A549 (cell line): ENCODE measurements at regions not wholly inside any gene's neighbourhood (a gene's known extent, or its start where the extent isn't known, plus 50 kb on each side); places are given as distances from the start of the nearest gene placed in this dataset.

Experiments
- ATAC-seq, 2 experiments: fragments of 200-7000 bp in 1 of 2; fragments of >200 bp in 1 of 2; cut with Nextera tagmentation in 1 of 2; cut with Tn5 transposase in 1 of 2; 3 replicates each; pipeline versions ENCODE4 v1.8.0 to v1.9.1; 2018 to 2020; ENCODE audit warnings: mild to moderate bottlenecking in 1 of 2, moderate library complexity in 1 of 2
- CTCF ChIA-PET: fragments of 300-600 bp; sonication (Branson Sonifier 250); formaldehyde crosslinking; extraction: SDS; loops from one replicate; lab custom pipeline; 2021; ENCODE audit warnings: antibody characterized with exemption, inconsistent platforms; lab: Yijun Ruan, JAX
- POLR2A ChIA-PET: fragments of 350-600 bp; formaldehyde crosslinking; extraction: SDS; loops from one replicate; lab custom pipeline; 2021; ENCODE audit warnings: antibody characterized with exemption, inconsistent platforms; lab: Yijun Ruan, JAX
- DNase-seq, 2 experiments: peaks; one replicate each; pipeline versions ENCODE4 v3.0.0 to v3.0.0-alpha.2; 2011 to 2016; ENCODE audit warnings: low read depth in 1 of 2, low spot score in 1 of 2
- FAIRE-seq: peaks from 2 replicates; lab custom pipeline; 2011; peaks lifted over from hg19 to GRCh38; lab: Jason Lieb, UNC
- H3K27ac ChIP-seq, 2 experiments: fragments of >200 bp; sonication (Bioruptor Twin); formaldehyde crosslinking; 3 replicates each; pipeline ENCODE4 v1.5.1; 2016 to 2017
- H3K4me1 ChIP-seq: fragments of >200 bp; sonication (Bioruptor Twin); formaldehyde crosslinking; 3 replicates; pipeline ENCODE4 v1.6.1; 2016
- H3K4me2 ChIP-seq: fragments of >200 bp; sonication (Bioruptor Twin); formaldehyde crosslinking; 3 replicates; pipeline ENCODE4 v1.6.1; 2016
- H3K4me3 ChIP-seq: fragments of >200 bp; sonication (Bioruptor Twin); formaldehyde crosslinking; 3 replicates; pipeline ENCODE4 v1.5.1; 2016
- H3K9me3 ChIP-seq: fragments of >200 bp; sonication (Bioruptor Twin); formaldehyde crosslinking; 3 replicates; pipeline ENCODE4 v1.6.1; 2016
- ATOH8 ChIP-seq: fragments of 250-450 bp; sonication (Bioruptor Pico); IDR thresholded peaks from 2 replicates; pipeline ENCODE4 v1.5.0; 2020; ENCODE audit warnings: low read depth, mild to moderate bottlenecking, moderate library complexity
- CBX8 ChIP-seq: fragments of 200-600 bp; sonication (generic); IDR thresholded peaks from 2 replicates; pipeline ENCODE4 v1.6.1; 2016
- CHD2 ChIP-seq: fragments of 150-350 bp; IDR thresholded peaks from 2 replicates; pipeline ENCODE4 v1.6.1; 2014; ENCODE audit warnings: low read length; ENCODE audit not compliant: partially characterized antibody
- CTCF ChIP-seq: fragments of >200 bp; sonication (Bioruptor Twin); formaldehyde crosslinking; IDR thresholded peaks from 3 replicates; pipeline ENCODE4 v1.5.1; 2016
- EHMT2 ChIP-seq: fragments of 200-600 bp; sonication (generic); IDR thresholded peaks from 2 replicates; pipeline ENCODE4 v1.6.1; 2016; ENCODE audit warnings: antibody characterized with exemption, low read depth, mild to moderate bottlenecking, moderate library complexity
- ELK1 ChIP-seq: fragments of 150-350 bp; IDR thresholded peaks from 2 replicates; pipeline ENCODE4 v1.6.1; 2014; ENCODE audit warnings: low read depth, mild to moderate bottlenecking, low read length
- EP300 ChIP-seq, 2 experiments: fragments of >200 bp; sonication (Bioruptor Twin); formaldehyde crosslinking; IDR thresholded peaks; 2 replicates in 1 of 2; 3 replicates in 1 of 2; pipeline ENCODE4 v1.6.1; 2016 to 2017
- FOXS1 ChIP-seq: fragments of 250-450 bp; sonication (Bioruptor Pico); IDR thresholded peaks from 2 replicates; pipeline ENCODE4 v1.5.0; 2020; ENCODE audit warnings: mild to moderate bottlenecking, moderate library complexity
- HEYL ChIP-seq: fragments of 250-450 bp; sonication (Bioruptor Pico); IDR thresholded peaks from 2 replicates; pipeline ENCODE4 v1.8.0; 2021; ENCODE audit warnings: mild to moderate bottlenecking, moderate library complexity
- JUNB ChIP-seq: fragments of >200 bp; sonication (Bioruptor Twin); formaldehyde crosslinking; IDR thresholded peaks from 2 replicates; pipeline ENCODE4 v1.6.1; 2016
- KDM5A ChIP-seq: fragments of 200-600 bp; sonication (generic); IDR thresholded peaks from 2 replicates; pipeline ENCODE4 v1.6.1; 2016; ENCODE audit warnings: antibody characterized with exemption, mild to moderate bottlenecking
- MAX ChIP-seq: IDR thresholded peaks from 2 replicates; pipeline ENCODE4 v1.6.1; 2012
- NFE2L2 ChIP-seq: fragments of 150-350 bp; conservative IDR thresholded peaks from 2 replicates; pipeline ENCODE4 v1.6.1; 2014; ENCODE audit warnings: low read length
- NPAS2 ChIP-seq: fragments of 250-450 bp; sonication (Bioruptor Pico); IDR thresholded peaks from 2 replicates; pipeline ENCODE4 v1.8.0; 2022; ENCODE audit warnings: mild to moderate bottlenecking, moderate library complexity, borderline replicate concordance
- PBX3 ChIP-seq: IDR thresholded peaks from 2 replicates; pipeline ENCODE4 v1.6.1; 2012
- PHF8 ChIP-seq: fragments of 200-600 bp; sonication (generic); IDR thresholded peaks from 2 replicates; pipeline ENCODE4 v1.6.1; 2016; ENCODE audit warnings: low read depth, mild to moderate bottlenecking, antibody characterized with exemption, moderate library complexity, borderline replicate concordance
- RCOR1 ChIP-seq: fragments of 150-350 bp; IDR thresholded peaks from 2 replicates; pipeline ENCODE4 v1.6.1; 2014; ENCODE audit warnings: antibody characterized with exemption, low read length, low read depth
- RFX5 ChIP-seq: fragments of 450-650 bp; IDR thresholded peaks from 2 replicates; pipeline ENCODE4 v1.7.1; 2014; ENCODE audit warnings: antibody characterized with exemption, mild to moderate bottlenecking, moderate library complexity
- SMC3 ChIP-seq: fragments of >200 bp; sonication (Bioruptor Twin); formaldehyde crosslinking; IDR thresholded peaks from 3 replicates; pipeline ENCODE4 v1.6.1; 2018; ENCODE audit warnings: inconsistent platforms
- SREBF2 ChIP-seq: fragments of 450-650 bp; IDR thresholded peaks from 2 replicates; pipeline ENCODE4 v1.6.1; 2014; ENCODE audit warnings: mild to moderate bottlenecking, moderate library complexity
- TP53 ChIP-seq: fragments of 250-450 bp; sonication (Bioruptor Pico); IDR thresholded peaks from 2 replicates; pipeline ENCODE4 v1.5.0; 2021; ENCODE audit warnings: mild to moderate bottlenecking, moderate library complexity
- USF2 ChIP-seq: fragments of 450-650 bp; IDR thresholded peaks from 2 replicates; pipeline ENCODE4 v1.6.1; 2014; ENCODE audit warnings: antibody characterized with exemption
- ZC3H11A ChIP-seq: fragments of 450-650 bp; IDR thresholded peaks from 2 replicates; pipeline ENCODE4 v1.6.1; 2014; ENCODE audit warnings: antibody characterized with exemption, mild to moderate bottlenecking
- ZFP36 ChIP-seq: fragments of 450-650 bp; IDR thresholded peaks from 2 replicates; pipeline ENCODE4 v1.6.1; 2014; ENCODE audit warnings: borderline replicate concordance; ENCODE audit not compliant: partially characterized antibody
- WGBS: methylation state at CpG from one replicate; pipeline ENCODE4 v1.1.6; 2017; ENCODE audit errors: missing lambda C conversion rate; 5-methylcytosine and 5-hydroxymethylcytosine counted together

- POLR2A ChIA-PET = no interaction called here
- Histone ChIP-seq H3K4me2 (no peak overlapping the region), H3K9me3 (no peaks in the 10 kb centered on the region), H3K4me1 (peaks cover 16% of the 10 kb centered on the region; the same call in 2 of the 3 replicates), H3K27ac (no peak overlapping the region)
- ATAC-seq (no peak), FAIRE-seq (no peak)
- TF ChIP-seq FOXS1 (CRISPR knock-in tag) = no peak
- TF ChIP-seq SMC3 = no peak
- no peak for TF ChIP-seq CBX8
- no peak for TF ChIP-seq ZC3H11A
- no peak for TF ChIP-seq RFX5
- no peak for TF ChIP-seq MAX
- TF ChIP-seq, all 56 proteins: peak for 0
- no peak for DNase-seq
- H3K4me3 ChIP-seq = no peak overlapping the region
- CTCF ChIA-PET = no interaction called here
Observed at GRCh38 chr13:50226515-50227155, 211.4 kb downstream of the KCNRG start.

GRCh38 chr13:50227361-50227760 is 212.1 kb downstream of the KCNRG start:
- no peak overlapping the region for H3K27ac ChIP-seq
- no peaks in the 10 kb centered on the region for H3K9me3 ChIP-seq
- ATAC-seq = no peak
- POLR2A ChIA-PET = no interaction called here
- H3K4me2 ChIP-seq = no peak overlapping the region
- no peak for FAIRE-seq
- peaks cover 16% of the 10 kb centered on the region; the same call in 2 of the 3 replicates for H3K4me1 ChIP-seq
- no peak for DNase-seq
- CTCF ChIA-PET = no interaction called here
- 86% methylated on average over 5 of the region's 5 CpGs for WGBS
- TF ChIP-seq CHD2 (no peak), RCOR1 (no peak), PHF8 (no peak), PBX3 (no peak), USF2 (no peak), ZFP36 (no peak), KDM5A (no peak), ATOH8 (CRISPR knock-in tag) (no peak), ELK1 (no peak), NPAS2 (CRISPR knock-in tag) (no peak), NFE2L2 (no peak), JUNB (no peak), EHMT2 (no peak), SREBF2 (no peak), HEYL (CRISPR knock-in tag) (no peak), EP300 (IDR thresholded peaks at IDR 0.05) (no peak), TP53 (CRISPR knock-in tag) (no peak), CTCF (no peak), SMC3 (no peak)
- no peak overlapping the region for H3K4me3 ChIP-seq
